Activated CD8-positive, alpha-beta memory T cell treated with anti-CD3 and anti-CD28 coated beads, Interleukin-2, amount 50 U/mL, for 4 hours (primary cell): ENCODE measurements at regions not wholly inside any gene's neighbourhood (a gene's known extent, or its start where the extent isn't known, plus 50 kb on each side); places are given as distances from the start of the nearest gene placed in this dataset.

Experiments
- DNase-seq: peaks from one replicate; pipeline ENCODE4 v3.0.0-alpha.2; 2020

- no peak for DNase-seq
Observed at GRCh38 chr11:71356280-71356876, 91.8 kb downstream of the DHCR7 start.

DNA sequence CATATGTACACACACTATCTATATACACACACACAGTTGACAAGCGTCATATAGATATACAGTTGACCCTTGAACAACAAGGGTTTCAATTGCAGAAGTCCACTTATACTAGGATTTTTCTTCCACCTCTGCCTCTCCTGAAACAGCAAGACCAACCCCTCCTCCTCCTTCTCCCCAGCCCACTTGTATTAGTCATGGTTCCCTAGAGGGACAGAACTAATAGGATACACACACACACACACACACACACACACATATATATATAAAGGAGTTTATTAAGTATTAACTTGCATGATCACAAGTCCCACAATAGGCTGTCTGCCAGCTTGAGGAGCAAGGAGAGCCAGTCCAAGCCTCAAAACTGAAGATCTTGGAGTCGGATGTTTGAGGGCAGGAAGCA lies 92.9 kb downstream of the DHCR7 start:
- DNase-seq = no peak

DNA sequence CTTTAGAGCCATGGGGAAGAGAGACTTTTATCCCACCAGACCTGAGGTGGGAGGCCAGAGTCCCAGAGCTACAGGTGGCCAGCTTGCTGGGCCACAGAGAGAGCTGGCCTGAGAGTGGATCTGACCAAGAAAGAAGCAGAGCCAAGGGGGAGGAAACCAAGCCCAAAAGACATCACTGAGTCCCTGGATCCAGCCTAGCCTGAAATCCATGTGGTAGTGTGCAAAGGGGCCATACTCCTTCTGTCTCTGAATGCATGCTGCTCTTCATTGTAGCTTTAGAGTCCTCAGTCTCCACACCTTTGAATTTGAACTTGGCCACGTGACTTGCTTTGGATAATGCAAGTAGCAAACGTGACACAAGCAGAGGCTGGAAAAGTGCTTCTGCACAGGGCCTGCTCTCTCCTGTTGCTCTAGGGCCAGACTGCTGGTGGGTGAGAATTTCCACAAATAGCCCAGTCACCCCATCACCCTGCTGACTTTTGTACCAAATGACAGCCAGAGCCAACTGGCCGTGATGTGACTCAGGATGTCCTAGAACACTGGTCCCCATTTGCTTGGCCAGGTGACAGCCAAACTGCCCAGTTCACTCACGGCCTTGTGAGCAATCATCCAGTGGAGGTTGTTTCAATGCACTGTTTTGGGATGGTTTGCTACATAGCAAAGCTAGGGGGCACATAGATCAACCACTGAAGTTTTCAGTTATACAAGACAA lies 93.6 kb downstream of the DHCR7 start:
- no peak for DNase-seq

DNA sequence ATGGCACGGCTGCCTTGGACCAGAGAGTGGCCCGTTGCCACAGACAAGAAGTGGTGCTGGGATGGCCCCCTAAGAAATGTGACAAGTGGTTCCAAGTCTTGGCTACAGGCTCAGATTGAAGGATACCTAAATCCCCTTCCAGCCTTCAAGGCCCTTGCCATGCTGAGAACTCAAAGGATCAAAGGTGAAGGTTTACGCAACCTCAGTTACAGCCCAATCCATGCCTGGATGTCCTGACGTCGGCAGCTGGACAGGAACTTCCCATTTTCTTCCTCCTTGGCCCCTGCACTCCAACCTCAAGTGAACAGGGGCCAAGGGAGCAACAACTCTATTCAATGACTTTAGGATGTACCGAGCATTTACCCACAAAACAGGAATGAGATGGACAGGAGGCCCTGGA lies 95.4 kb downstream of the DHCR7 start:
- no peak for DNase-seq

DNA sequence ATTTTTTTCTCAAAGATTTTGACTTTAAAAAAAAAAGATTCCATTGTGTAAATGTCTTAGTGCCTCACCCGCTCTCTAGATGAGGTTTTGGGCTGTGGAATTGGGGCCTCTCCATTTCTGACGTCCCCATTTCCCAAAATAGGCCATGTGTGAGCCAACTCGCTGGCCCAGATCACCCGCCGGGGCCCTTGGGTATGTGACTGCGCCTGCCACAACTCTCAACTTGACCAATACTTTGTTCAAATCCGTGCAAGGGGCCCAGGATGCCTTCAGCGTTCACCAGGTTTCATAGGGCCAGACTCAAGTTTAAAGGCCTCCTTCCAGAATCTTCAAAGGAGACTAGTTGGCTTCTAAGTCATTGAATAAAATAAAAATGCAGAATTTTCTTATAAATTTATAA lies 96.0 kb downstream of the DHCR7 start:
- DNase-seq = no peak

DNA sequence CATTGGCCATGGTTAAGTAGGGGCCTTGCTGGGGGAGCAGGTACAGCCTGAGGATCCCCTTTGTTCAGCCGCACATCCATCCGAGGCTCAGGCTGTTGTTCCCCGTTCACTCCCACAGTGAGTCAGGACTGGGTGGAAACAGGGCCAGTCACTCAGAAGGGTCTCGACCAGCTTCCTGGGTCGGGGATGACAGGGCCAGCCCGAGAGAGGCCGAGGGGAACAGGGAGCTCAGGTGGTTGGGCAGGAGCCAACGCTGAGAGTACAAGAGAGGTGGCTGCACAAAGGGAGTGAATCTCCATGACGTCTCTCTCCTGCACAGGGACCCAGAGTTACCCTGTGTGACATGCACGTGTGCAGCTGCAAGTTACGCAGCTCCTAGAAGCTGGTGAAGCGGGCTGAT lies 97.2 kb upstream of the SHANK2 start:
- no peak for DNase-seq

DNA sequence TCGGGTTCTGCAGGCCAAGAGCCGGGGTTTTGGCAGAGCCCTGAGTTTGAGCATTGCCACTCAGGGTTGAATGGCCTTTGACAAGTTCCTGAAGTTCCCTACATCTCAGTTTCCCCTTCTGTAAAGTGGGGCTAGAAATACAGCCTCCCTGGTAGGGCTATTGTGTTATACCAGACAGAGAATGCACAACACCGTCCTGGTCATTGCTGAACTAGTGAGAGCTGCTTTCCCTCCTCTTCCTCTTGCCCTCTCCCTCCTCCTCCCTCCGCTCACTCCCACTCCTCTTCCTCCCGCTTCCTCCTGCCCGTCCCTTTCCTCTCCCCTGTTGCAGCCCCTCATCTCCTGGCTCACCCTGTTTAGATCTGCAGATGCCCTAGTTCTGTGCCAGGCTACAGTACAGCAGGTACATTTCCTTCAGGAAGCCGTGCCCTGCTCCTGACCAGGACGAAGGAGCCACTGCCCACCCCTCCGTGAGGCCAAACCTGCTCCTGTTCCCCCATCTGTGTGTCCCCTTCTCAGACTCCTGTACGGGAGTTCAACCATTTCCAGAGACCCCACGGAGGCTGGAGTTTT lies 91.5 kb upstream of the SHANK2 start:
- DNase-seq = no peak

- DNase-seq = no peak
Observed at GRCh38 chr11:71342951-71343827, 90.8 kb upstream of the SHANK2 start.

- DNase-seq = no peak
Observed at GRCh38 chr11:71342116-71342515, 89.7 kb upstream of the SHANK2 start.

DNA sequence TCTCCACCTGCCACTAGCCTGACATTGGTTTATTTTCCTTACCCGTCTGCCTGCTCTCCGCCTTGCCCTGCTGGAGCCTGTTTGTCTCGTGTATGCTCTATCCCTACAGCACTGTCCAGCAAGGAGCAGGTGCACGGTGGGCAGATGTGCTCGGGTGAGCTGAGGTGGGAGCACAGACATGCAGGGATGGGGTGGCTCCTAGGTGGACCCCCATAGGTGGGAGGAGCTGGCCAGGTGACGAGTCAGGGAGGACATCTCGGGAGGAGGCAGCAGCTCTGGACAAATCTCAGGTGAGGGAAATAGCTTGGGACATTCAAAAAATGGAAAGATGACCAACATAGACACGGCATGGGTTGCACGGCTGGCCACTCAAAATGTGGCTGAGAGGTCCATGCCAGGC lies 89.2 kb upstream of the SHANK2 start:
- no peak for DNase-seq

GRCh38 chr11:71341173-71341572 lies 88.8 kb upstream of the SHANK2 start:
- DNase-seq = no peak

GRCh38 chr11:71340086-71340606 lies 87.8 kb upstream of the SHANK2 start:
- DNase-seq = no peak

DNA sequence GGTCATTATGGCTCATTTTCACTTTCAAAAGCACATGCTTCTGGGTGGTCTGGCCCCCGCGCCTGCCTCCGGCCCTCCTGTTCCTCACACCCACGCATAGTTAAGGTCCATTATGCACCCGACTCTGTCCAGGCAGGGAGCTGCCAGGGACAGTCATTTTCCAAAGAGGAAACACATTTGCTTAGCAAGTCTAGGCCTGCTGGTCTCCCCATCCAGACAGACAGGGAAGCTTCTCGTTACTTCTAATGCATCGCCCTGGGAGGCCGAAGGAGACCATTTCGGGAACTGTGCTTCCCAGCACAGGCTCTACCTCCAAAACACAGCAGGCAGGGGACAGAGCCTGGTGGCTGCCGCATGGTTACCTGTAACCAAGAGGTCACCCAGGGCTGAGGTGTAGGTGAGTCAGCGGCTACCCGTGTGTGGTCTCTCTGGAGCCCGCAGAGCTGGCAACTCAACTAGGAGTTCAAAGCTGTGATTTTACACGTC lies 87.1 kb upstream of the SHANK2 start:
- DNase-seq = no peak

- DNase-seq = no peak
Observed at GRCh38 chr11:71338801-71339395, 86.5 kb upstream of the SHANK2 start.

DNA sequence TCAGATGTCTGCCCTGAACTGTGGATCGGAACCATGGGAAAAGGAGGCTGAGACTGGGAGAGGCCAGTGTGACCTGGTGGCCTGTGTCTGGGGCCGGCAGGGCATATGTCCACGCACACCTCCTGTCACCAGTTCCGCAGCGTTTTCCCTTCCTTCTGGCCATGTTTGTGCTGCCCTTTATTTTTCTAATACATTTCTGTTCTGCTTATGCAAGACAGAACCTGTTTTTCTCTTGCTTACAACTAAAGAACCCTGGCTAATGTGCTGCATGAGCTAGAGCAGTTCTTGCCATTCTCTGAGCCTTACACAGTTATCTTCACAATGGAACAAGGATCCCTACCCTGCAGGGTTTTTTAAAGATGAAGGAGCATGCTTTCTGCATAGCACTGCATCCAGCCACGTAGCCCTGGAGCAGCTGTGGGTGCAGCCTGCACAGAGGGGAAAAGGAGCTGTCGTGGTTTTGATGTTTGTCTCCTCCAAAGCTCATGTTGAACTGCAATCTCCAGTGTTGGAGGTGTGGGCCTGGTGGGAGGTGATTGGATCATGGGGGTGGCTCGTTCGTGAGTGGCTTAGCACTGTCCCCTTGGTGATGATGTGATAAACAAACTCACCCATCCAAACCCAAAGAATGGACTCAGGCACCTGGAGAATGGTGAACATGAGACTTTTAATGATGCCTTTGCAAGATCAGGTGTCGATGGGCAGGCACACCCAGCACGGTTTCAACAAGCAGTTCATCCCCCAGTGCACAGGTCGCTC lies 84.8 kb upstream of the SHANK2 start:
- no peak for DNase-seq

DNA sequence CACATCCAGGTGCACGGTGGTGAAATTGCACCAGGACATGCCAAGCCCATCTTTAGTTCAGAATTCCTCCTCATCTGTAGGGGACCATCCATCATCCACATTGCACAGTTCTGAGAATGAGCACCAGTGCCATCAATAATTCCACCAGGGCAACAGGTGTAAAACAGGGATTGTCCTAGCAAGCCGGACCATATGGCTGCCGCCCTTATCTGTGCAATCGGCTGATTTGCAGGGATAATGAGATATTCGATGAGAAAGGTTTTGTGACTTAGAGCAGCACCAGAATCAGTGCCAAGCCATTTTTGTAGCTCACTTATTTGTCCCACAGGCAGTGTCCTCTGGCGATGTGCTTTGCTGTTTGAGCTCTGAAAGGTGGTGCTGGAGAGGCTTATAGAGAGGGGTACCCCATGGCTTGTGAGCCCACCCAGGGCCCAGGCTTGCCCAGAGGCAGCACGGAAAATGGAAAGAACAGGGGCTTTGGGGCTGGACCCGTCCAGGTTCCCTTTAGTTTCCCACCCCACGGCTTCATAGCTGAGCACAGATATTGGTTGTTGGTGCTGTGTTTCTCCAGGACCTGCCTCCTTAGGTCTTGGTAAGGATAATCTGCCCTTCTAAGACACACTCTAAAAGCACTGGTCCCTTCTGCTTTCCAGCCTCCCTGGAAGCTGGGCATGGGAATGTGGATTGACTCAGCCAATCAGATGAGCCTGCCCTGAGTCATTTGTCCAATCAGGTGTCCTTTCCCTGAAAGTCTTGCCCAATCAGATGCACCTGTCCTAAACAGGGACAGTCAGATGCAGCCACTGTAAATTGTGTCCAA lies 84.0 kb upstream of the SHANK2 start:
- no peak for DNase-seq

DNA sequence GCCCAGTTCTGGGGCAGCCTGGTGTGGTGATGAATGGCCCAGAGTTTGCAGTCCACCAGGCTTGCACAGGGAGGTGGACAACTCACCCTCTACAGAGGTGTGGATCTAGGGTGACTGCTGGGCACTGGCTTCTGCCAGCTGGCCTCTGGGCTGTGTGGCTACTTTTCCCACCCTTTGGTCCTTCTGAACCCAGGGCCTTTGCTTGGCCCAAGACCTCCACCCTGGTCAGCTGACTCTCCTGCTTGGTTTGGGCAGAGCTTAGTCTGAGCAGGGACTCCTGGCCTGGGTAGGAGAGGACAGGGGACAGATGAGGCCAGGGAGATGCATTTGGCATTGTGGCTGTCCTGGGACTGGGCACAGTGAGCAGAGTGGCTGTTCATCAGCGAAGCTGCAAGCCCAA lies 83.0 kb upstream of the SHANK2 start:
- DNase-seq = no peak

GRCh38 chr11:71334191-71334590 lies 81.8 kb upstream of the SHANK2 start:
- no peak for DNase-seq

GRCh38 chr11:71333473-71333872 lies 81.1 kb upstream of the SHANK2 start:
- no peak for DNase-seq

- DNase-seq = no peak
Observed at GRCh38 chr11:71332447-71332846, 80.1 kb upstream of the SHANK2 start.

DNA sequence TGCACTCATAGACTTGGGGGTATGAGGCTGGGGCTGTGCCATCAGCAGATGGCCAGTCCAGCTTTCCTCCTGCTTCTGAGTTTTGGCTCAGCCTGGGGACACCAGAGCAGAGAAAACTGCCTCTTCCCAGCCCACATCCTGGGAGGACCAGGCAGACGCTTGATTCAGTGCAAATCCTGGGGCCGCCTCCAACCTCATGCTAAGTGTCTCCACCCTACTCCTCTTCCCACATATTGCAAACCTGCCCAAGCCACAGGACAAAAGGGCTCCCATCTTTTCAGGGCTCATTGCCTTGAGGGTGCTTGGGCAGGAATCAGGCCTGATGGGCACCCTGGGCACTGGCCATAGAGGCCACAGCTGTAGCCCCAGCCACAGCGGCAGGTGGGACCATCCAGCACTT lies 79.7 kb upstream of the SHANK2 start:
- DNase-seq = no peak
